HepG2 (cell line): ENCODE measurements at regions not wholly inside any gene's neighbourhood (a gene's known extent, or its start where the extent isn't known, plus 50 kb on each side); places are given as distances from the start of the nearest gene placed in this dataset.
A peak's percentile ranks its signal among the peaks of the same experiment; 100 is the strongest.

Experiments
- KIAA2018 ChIP-seq: sonication (generic); formaldehyde crosslinking; IDR thresholded peaks from 2 replicates; pipeline ENCODE4 v1.5.0; 2020; ENCODE audit warnings: mild to moderate bottlenecking, missing genetic modification reagents, borderline replicate concordance
- NFATC3 ChIP-seq: sonication (generic); formaldehyde crosslinking; IDR thresholded peaks from 2 replicates; pipeline ENCODE4 v1.5.1; 2020; ENCODE audit warnings: mild to moderate bottlenecking, missing genetic modification reagents
- NFE2L1 ChIP-seq: sonication (generic); formaldehyde crosslinking; IDR thresholded peaks from 2 replicates; pipeline ENCODE4 v1.4.0; 2020; ENCODE audit warnings: missing genetic modification reagents, mild to moderate bottlenecking, borderline replicate concordance
- NR3C1 ChIP-seq: sonication (generic); formaldehyde crosslinking; IDR thresholded peaks from 2 replicates; pipeline ENCODE4 v1.4.0; 2020; ENCODE audit warnings: missing genetic modification reagents
- PAWR ChIP-seq: sonication (generic); formaldehyde crosslinking; IDR thresholded peaks from 2 replicates; pipeline ENCODE4 v1.4.0; 2020; ENCODE audit warnings: missing genetic modification reagents, mild to moderate bottlenecking, borderline replicate concordance
- RFXANK ChIP-seq: IDR thresholded peaks from 2 replicates; pipeline ENCODE4 v1.6.1; 2016
- SCMH1 ChIP-seq: sonication (generic); formaldehyde crosslinking; IDR thresholded peaks from 2 replicates; pipeline ENCODE4 v1.9.0; 2021; ENCODE audit warnings: missing genetic modification reagents, mild to moderate bottlenecking, borderline replicate concordance
- SIN3A ChIP-seq: IDR thresholded peaks from 2 replicates; pipeline ENCODE4 v1.6.1; 2011; ENCODE audit warnings: low read depth, mild to moderate bottlenecking, control low read depth, low read length, borderline replicate concordance
- SIX4 ChIP-seq: sonication (generic); formaldehyde crosslinking; IDR thresholded peaks from 2 replicates; pipeline ENCODE4 v1.4.0; 2020; ENCODE audit warnings: missing genetic modification reagents
- ZHX2 ChIP-seq, 2 experiments: sonication (generic) in 1 of 2; formaldehyde crosslinking in 1 of 2; IDR thresholded peaks; 2 replicates each; pipeline versions ENCODE4 v1.6.1 to v1.9.0; 2014 to 2022; ENCODE audit warnings: antibody characterized with exemption in 1 of 2, borderline replicate concordance in 1 of 2, inconsistent platforms in 1 of 2, low read depth in 1 of 2, missing genetic modification reagents in 1 of 2
- ZKSCAN1 ChIP-seq: fragments of 150-350 bp; IDR thresholded peaks from 2 replicates; pipeline ENCODE4 v1.6.1; 2014; ENCODE audit warnings: low read length
- ZNF652 ChIP-seq: IDR thresholded peaks from 2 replicates; pipeline ENCODE4 v1.6.1; 2016; ENCODE audit warnings: low read depth, borderline replicate concordance

GRCh38 chr20:50305636-50306477, 115.2 kb downstream of the CEBPB start (continued):
- TF ChIP-seq ZKSCAN1 (peak; percentile 1; the same call in 1 of the 2 replicates), SCMH1 (no peak), ZNF652 (CRISPR knock-in tag) (peak; percentile 69), SIN3A (peak; percentile 84; the same call in 1 of the 2 replicates), PAWR (no peak; the same call in none of the 2 replicates), KIAA2018 (CRISPR knock-in tag) (peak; percentile 88; the same call in 1 of the 2 replicates), NR3C1 (CRISPR knock-in tag) (no peak), SIX4 (peak; percentile 71; the same call in 1 of the 2 replicates), ZHX2 (IDR thresholded peaks at IDR 0.05; ENCODE audit: low read depth) (peak; percentile 63), ZHX2 (CRISPR knock-in tag; IDR thresholded peaks at IDR 0.05; ENCODE audit: borderline replicate concordance) (0 out of 2 replicates have a peak, but pooled peaks have one; percentile 6), NFATC3 (CRISPR knock-in tag) (no peak; the same call in 1 of the 2 replicates), NFE2L1 (CRISPR knock-in tag) (no peak), RFXANK (CRISPR knock-in tag) (peak; percentile 85)
